Muscle of leg (tissue), 3 donors: ENCODE measurements at regions not wholly inside any gene's neighbourhood (a gene's known extent, or its start where the extent isn't known, plus 50 kb on each side); places are given as distances from the start of the nearest gene placed in this dataset.
"Not testable (repeated sequence)": the region's sequence is repeated elsewhere in the genome, so short reads cannot be mapped to it uniquely, and the experiment has no call there.

ENCODE experiments used
- DNase-seq: peaks from one replicate; pipeline ENCODE4 v3.0.0; 2013
- H3K27ac ChIP-seq: one replicate; pipeline ENCODE4 v1.5.1; 2013; ENCODE audit warnings: mild to moderate bottlenecking, low read length, control low read depth
- H3K27me3 ChIP-seq: one replicate; pipeline ENCODE4 v1.6.1; 2013; ENCODE audit warnings: low read length; ENCODE audit not compliant: control insufficient read depth, insufficient read depth
- H3K36me3 ChIP-seq: one replicate; pipeline ENCODE4 v1.6.1; 2013; ENCODE audit warnings: low read length; ENCODE audit not compliant: control insufficient read depth, insufficient read depth
- H3K4me1 ChIP-seq: one replicate; pipeline ENCODE4 v1.6.1; 2013; ENCODE audit warnings: low read length; ENCODE audit not compliant: control insufficient read depth, insufficient read depth
- H3K4me3 ChIP-seq: one replicate; pipeline ENCODE4 v1.5.1; 2013; ENCODE audit warnings: low read length, control low read depth
- H3K9me3 ChIP-seq: replicated peaks from 2 replicates; pipeline ENCODE4 v1.6.1; 2013; ENCODE audit warnings: low read depth, low read length; ENCODE audit not compliant: control insufficient read depth
- WGBS: methylation state at CpG from one replicate; pipeline ENCODE4 v1.1.5; 2013; ENCODE audit warnings: missing lambda C conversion rate; ENCODE audit not compliant: insufficient coverage; 5-methylcytosine and 5-hydroxymethylcytosine counted together

DNA sequence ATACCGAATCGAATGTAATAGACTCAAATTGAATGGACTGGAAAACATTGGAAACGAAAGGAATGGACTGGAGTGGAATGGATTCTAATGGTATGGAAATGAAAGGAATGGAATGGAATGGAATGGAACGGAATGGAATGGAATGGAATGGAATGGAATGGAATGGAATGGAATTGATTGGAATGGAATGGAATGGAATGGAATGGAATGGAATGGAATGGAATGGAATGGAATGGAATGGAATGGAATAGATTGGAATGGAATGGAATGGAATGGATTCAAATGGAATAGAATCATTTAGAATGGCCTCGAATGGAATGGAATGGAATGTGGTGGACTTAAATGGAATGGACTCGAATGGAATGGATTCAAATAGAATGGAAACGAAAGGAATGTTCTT, 1057.5 kb upstream of the USP9Y start:
- not testable (repeated sequence) for H3K4me3 ChIP-seq, H3K36me3 ChIP-seq, H3K9me3 ChIP-seq, H3K4me1 ChIP-seq, H3K27ac ChIP-seq, DNase-seq, H3K27me3 ChIP-seq
- no CpG with 5 or more reads among the region's 7 CpGs for WGBS

DNA sequence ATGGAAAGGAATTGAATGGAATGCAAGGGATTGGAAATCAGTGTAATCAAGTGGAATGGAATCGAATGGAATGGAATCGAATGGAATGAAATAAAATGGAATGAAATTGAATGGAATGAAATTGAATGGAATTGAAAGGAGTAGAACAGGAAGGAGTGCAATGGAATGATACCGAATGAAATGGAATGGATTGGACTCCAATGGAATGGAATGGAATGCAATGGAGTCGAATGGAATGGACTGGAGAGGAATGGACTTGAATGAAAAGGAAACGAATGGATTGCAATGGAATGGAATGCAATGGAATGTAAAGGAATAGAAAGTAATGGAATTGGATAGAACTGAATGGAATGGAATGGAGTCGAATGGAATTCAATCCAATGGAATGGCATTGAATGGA, 1032.8 kb upstream of the USP9Y start:
- Histone ChIP-seq H3K9me3 (no peaks in the 10 kb centered on the region), H3K27ac (no peak overlapping the region), H3K4me3 (no peak overlapping the region), H3K27me3 (no peaks in the 10 kb centered on the region), H3K36me3 (no peaks in the 10 kb centered on the region), H3K4me1 (no peaks in the 10 kb centered on the region)
- peak; percentile 11 for DNase-seq
- no CpG with 5 or more reads among the region's 6 CpGs for WGBS
